ENCODE measurements at regions not wholly inside any gene's neighbourhood (a gene's known extent, or its start where the extent isn't known, plus 50 kb on each side); places are given as distances from the start of the nearest gene placed in this dataset.

DNA sequence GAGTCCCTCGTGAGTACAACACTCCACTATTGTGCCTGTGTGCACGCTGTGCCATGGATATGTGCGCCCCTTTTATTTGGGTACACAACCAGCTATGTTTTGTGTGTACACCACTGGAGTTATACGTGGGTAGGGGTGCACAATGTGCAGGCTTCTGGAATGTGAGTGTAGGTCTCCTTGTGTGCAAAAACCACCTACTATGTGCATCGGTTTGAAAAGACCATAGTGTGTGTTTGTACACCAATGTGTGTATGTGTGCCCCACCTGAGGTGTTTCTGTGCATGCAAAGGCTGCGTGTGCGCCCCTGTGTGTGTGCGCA lies 86.4 kb upstream of the ALDH1L1 start:
- no peaks in the 10 kb centered on the region for H3K9me3 ChIP-seq (replicated peaks; ENCODE audit: insufficient read depth, low read length)
- no peak overlapping the region for H2AFZ ChIP-seq (ENCODE audit: low read length)
- no peak overlapping the region for H3K4me2 ChIP-seq (ENCODE audit: low read depth, low read length)
- H3K9me2 ChIP-seq (replicated peaks; ENCODE audit: insufficient read depth, low read length), result no peaks in the 10 kb centered on the region
- H4K20me1 ChIP-seq (ENCODE audit: insufficient read depth, low read length), result no peaks in the 10 kb centered on the region
- no peaks in the 10 kb centered on the region for H3K4me1 ChIP-seq (ENCODE audit: low read length)
- no peaks in the 10 kb centered on the region for H3F3A ChIP-seq (ENCODE audit: insufficient read depth, low read length)
- H3K27ac ChIP-seq (ENCODE audit: low read length), result no peak overlapping the region
- H3K79me2 ChIP-seq (ENCODE audit: low read length), result no peaks in the 10 kb centered on the region
- no peak for TF ChIP-seq CTCF (IDR thresholded peaks at IDR 0.05; ENCODE audit: low read length)
- TF ChIP-seq EZH2 (optimal IDR thresholded peaks at IDR 0.05; ENCODE audit: low read depth, low read length), result no peak
- no peak for TF ChIP-seq EZH2phosphoT487 (IDR thresholded peaks at IDR 0.05; ENCODE audit: low read length)
- H3K4me3 ChIP-seq (ENCODE audit: low read length), result no peak overlapping the region
- H3K9ac ChIP-seq (ENCODE audit: low read length), result no peak overlapping the region
- no peak for DNase-seq
- H3K27me3 ChIP-seq (replicated peaks; ENCODE audit: insufficient read depth, low read length), result peaks cover 19% of the 10 kb centered on the region
- no peaks in the 10 kb centered on the region for H3K36me3 ChIP-seq (replicated peaks; ENCODE audit: insufficient read depth, low read length)

DNA sequence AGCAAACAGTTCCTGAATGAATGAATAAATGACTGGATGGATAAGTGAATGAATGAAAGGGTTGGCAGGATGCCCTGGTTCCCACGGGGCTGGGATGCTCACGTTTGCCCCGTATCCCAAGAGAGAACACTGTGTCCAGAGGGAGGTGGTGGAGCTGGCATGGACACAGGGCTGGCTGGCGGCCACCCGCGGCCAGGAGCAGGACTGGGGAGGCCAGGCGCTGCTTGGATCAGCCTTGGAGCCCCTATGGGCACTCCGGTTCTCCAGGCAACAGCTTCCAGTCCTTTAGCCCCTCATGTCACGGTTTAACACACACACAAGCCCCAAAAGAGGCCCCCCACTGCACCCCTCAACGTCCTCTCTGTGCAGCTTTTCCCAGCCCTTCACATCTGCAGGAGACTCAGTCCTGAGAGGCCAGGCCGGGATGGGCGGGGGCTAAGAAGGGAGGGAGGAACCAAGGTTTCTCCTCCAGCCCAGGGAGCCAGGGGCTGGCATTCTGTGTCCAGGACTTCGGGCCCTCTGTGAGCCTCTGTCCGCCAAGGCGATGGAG lies 86.0 kb upstream of the ALDH1L1 start:
- Histone ChIP-seq H3K79me2 (ENCODE audit: low read length) (no peaks in the 10 kb centered on the region), H3K9me2 (replicated peaks; ENCODE audit: insufficient read depth, low read length) (no peaks in the 10 kb centered on the region), H3K9ac (ENCODE audit: low read length) (no peak overlapping the region), H3K36me3 (replicated peaks; ENCODE audit: insufficient read depth, low read length) (no peaks in the 10 kb centered on the region), H2AFZ (ENCODE audit: low read length) (no peak overlapping the region), H3K9me3 (replicated peaks; ENCODE audit: insufficient read depth, low read length) (no peaks in the 10 kb centered on the region), H3K4me1 (ENCODE audit: low read length) (no peaks in the 10 kb centered on the region), H3K27ac (ENCODE audit: low read length) (no peak overlapping the region), H3K27me3 (replicated peaks; ENCODE audit: insufficient read depth, low read length) (peaks cover 19% of the 10 kb centered on the region), H3K4me2 (ENCODE audit: low read depth, low read length) (no peak overlapping the region), H3F3A (ENCODE audit: insufficient read depth, low read length) (no peaks in the 10 kb centered on the region), H3K4me3 (ENCODE audit: low read length) (no peak overlapping the region), H4K20me1 (ENCODE audit: insufficient read depth, low read length) (no peaks in the 10 kb centered on the region)
- no peak for DNase-seq
- TF ChIP-seq EZH2phosphoT487 (IDR thresholded peaks at IDR 0.05; ENCODE audit: low read length) (no peak), EZH2 (optimal IDR thresholded peaks at IDR 0.05; ENCODE audit: low read depth, low read length) (no peak)

GRCh38 chr3:126264952-126265351 lies 84.6 kb upstream of the ALDH1L1 start:
- no peaks in the 10 kb centered on the region for H3K79me2 ChIP-seq (ENCODE audit: low read length)
- no peak overlapping the region for H3K9ac ChIP-seq (ENCODE audit: low read length)

More at GRCh38 chr3:126264952-126265351, 84.6 kb upstream of the ALDH1L1 start:
- H3K36me3 ChIP-seq (replicated peaks; ENCODE audit: insufficient read depth, low read length), result no peaks in the 10 kb centered on the region
- no peak overlapping the region for H2AFZ ChIP-seq (ENCODE audit: low read length)
- H3K9me3 ChIP-seq (replicated peaks; ENCODE audit: insufficient read depth, low read length), result no peaks in the 10 kb centered on the region
- H3K4me3 ChIP-seq (ENCODE audit: low read length), result no peak overlapping the region
- no peaks in the 10 kb centered on the region for H4K20me1 ChIP-seq (ENCODE audit: insufficient read depth, low read length)
- H3F3A ChIP-seq (ENCODE audit: insufficient read depth, low read length), result no peaks in the 10 kb centered on the region
- H3K27ac ChIP-seq (ENCODE audit: low read length), result no peak overlapping the region
- no peaks in the 10 kb centered on the region for H3K4me1 ChIP-seq (ENCODE audit: low read length)
- TF ChIP-seq EZH2 (optimal IDR thresholded peaks at IDR 0.05; ENCODE audit: low read depth, low read length) (no peak), EZH2phosphoT487 (IDR thresholded peaks at IDR 0.05; ENCODE audit: low read length) (no peak), CTCF (IDR thresholded peaks at IDR 0.05; ENCODE audit: low read length) (no peak)
- peaks cover 19% of the 10 kb centered on the region for H3K27me3 ChIP-seq (replicated peaks; ENCODE audit: insufficient read depth, low read length)
- no peak for DNase-seq
- no peak overlapping the region for H3K4me2 ChIP-seq (ENCODE audit: low read depth, low read length)
- H3K9me2 ChIP-seq (replicated peaks; ENCODE audit: insufficient read depth, low read length), result no peaks in the 10 kb centered on the region
